HCT116 (cell line): ENCODE measurements at regions not wholly inside any gene's neighbourhood (a gene's known extent, or its start where the extent isn't known, plus 50 kb on each side); places are given as distances from the start of the nearest gene placed in this dataset.
"Not testable (repeated sequence)": the region's sequence is repeated elsewhere in the genome, so short reads cannot be mapped to it uniquely, and the experiment has no call there.

Source experiments
- ATAC-seq: fragments of 200-7000 bp; cut with Tn5 transposase; 2 replicates; pipeline ENCODE4 v1.9.1; 2020; ENCODE audit warnings: mild to moderate bottlenecking, moderate library complexity
- BruUV-seq: library from RNA; stranded (reverse); fragments of 400-500 nt; replicated peaks from 2 replicates; lab custom pipeline; 2021; lab: Mats Ljungman, UMichigan
- CTCF ChIA-PET: fragments of 300-600 bp; sonication (Branson Sonifier 250); formaldehyde crosslinking; loops from one replicate; lab custom pipeline; 2021; ENCODE audit warnings: antibody characterized with exemption; lab: Charles Lee
- POLR2A ChIA-PET: fragments of 300-600, 350-600 bp; sonication (Branson Sonifier 250); formaldehyde crosslinking; loops from one replicate; lab custom pipeline; 2021; ENCODE audit warnings: antibody characterized with exemption; lab: Charles Lee
- RAD21 ChIA-PET, 2 experiments: fragments of 300-600 bp; sonication (Branson Sonifier 250); formaldehyde crosslinking; loops; one replicate each; lab custom pipeline; 2023; ENCODE audit warnings: low total read pairs in 2 of 2; ENCODE audit not compliant: uncharacterized antibody in 2 of 2, unreplicated experiment in 2 of 2, low non-redundant PET in 1 of 2; lab: Charles Lee
- DNase-seq: peaks from one replicate; pipeline ENCODE4 v3.0.0-alpha.2; 2010; ENCODE audit warnings: low read depth, low spot score
- H2AFZ ChIP-seq: fragments of 200-600 bp; shearing (Covaris generic), sonication (generic); 2 replicates; pipeline ENCODE4 v1.6.1; 2017; ENCODE audit warnings: low read depth, mixed run types, mixed read lengths, antibody characterized with exemption, low read length; ENCODE audit not compliant: poor library complexity, severe bottlenecking
- H3K27ac ChIP-seq: 2 replicates; pipeline ENCODE4 v1.5.1; 2012; ENCODE audit warnings: low read depth, low read length
- H3K27me3 ChIP-seq: fragments of 200-600 bp; sonication (generic); 2 replicates; pipeline ENCODE4 v1.6.1; 2016; ENCODE audit warnings: mixed run types, low read length, mixed read lengths; ENCODE audit not compliant: insufficient read depth
- H3K36me3 ChIP-seq, 2 experiments: fragments of 200-500 bp in 1 of 2; fragments of 200-600 bp in 1 of 2; sonication (Bioruptor generic) in 1 of 2; sonication (generic) in 1 of 2; 2 replicates each; pipeline versions ENCODE4 v1.5.1 to v1.6.1; 2014 to 2016; ENCODE audit warnings: low read length in 2 of 2, inconsistent platforms in 1 of 2, mixed read lengths in 1 of 2, mixed run types in 1 of 2; ENCODE audit not compliant: insufficient read depth in 2 of 2, control insufficient read depth in 1 of 2
- H3K4me1 ChIP-seq, 2 experiments: fragments of 200-600 bp in 1 of 2; sonication (generic) in 1 of 2; 2 replicates each; pipeline versions ENCODE4 v1.5.1 to v1.6.1; 2012 to 2017; ENCODE audit warnings: low read length in 2 of 2, inconsistent platforms in 1 of 2, mild to moderate bottlenecking in 1 of 2, mixed read lengths in 1 of 2, mixed run types in 1 of 2, moderate library complexity in 1 of 2; ENCODE audit not compliant: insufficient read depth in 2 of 2, control insufficient read depth in 1 of 2
- H3K4me2 ChIP-seq: fragments of 200-600 bp; sonication (generic); 2 replicates; pipeline ENCODE4 v1.6.1; 2017; ENCODE audit warnings: mixed run types, low read length, mixed read lengths
- H3K4me3 ChIP-seq, 2 experiments: fragments of 200-600 bp in 1 of 2; sonication (generic) in 1 of 2; replicated peaks in 1 of 2; 2 replicates each; pipeline ENCODE4 v1.5.1; 2011 to 2016; ENCODE audit warnings: low read length in 2 of 2, control low read depth in 1 of 2, low read depth in 1 of 2, mild to moderate bottlenecking in 1 of 2, mixed read lengths in 1 of 2, mixed run types in 1 of 2
- H3K79me2 ChIP-seq: fragments of 200-600 bp; sonication (generic); 2 replicates; pipeline ENCODE4 v1.6.1; 2017; ENCODE audit warnings: mild to moderate bottlenecking, mixed run types, low read length, moderate library complexity, mixed read lengths; ENCODE audit not compliant: insufficient read depth
- H3K9ac ChIP-seq: fragments of 200-600 bp; sonication (generic); 2 replicates; pipeline ENCODE4 v1.6.1; 2016; ENCODE audit warnings: low read length, mixed read lengths
- H3K9me2 ChIP-seq: fragments of 200-600 bp; sonication (generic), shearing (Covaris generic); 2 replicates; pipeline ENCODE4 v1.6.1; 2017; ENCODE audit warnings: mixed run types, mild to moderate bottlenecking, moderate library complexity; ENCODE audit not compliant: insufficient read depth
- H3K9me3 ChIP-seq, 2 experiments: fragments of 200-500 bp in 1 of 2; fragments of 200-600 bp in 1 of 2; sonication (Bioruptor generic) in 1 of 2; sonication (generic) in 1 of 2; 2 replicates each; pipeline ENCODE4 v1.6.1; 2014 to 2017; ENCODE audit warnings: low read length in 2 of 2, mixed read lengths in 2 of 2, inconsistent platforms in 1 of 2, low read depth in 1 of 2, mild to moderate bottlenecking in 1 of 2, mixed run types in 1 of 2, moderate library complexity in 1 of 2; ENCODE audit not compliant: control insufficient read depth in 1 of 2, insufficient read depth in 1 of 2
- H4K20me1 ChIP-seq: fragments of 200-600 bp; sonication (generic), shearing (Covaris generic); 2 replicates; pipeline ENCODE4 v1.6.1; 2017; ENCODE audit warnings: mixed run types, mild to moderate bottlenecking, moderate library complexity; ENCODE audit not compliant: insufficient read depth
- CTCF ChIP-seq, 3 experiments: fragments of 200-600 bp in 1 of 3; sonication (generic) in 1 of 3; IDR thresholded peaks in 2 of 3; conservative IDR thresholded peaks in 1 of 3; 2 replicates each; pipeline ENCODE4 v1.5.1; 2012 to 2017; ENCODE audit warnings: low read depth in 2 of 3, low read length in 2 of 3, antibody characterized with exemption in 1 of 3, borderline replicate concordance in 1 of 3, control low read depth in 1 of 3, mild to moderate bottlenecking in 1 of 3, mixed read lengths in 1 of 3, mixed run types in 1 of 3, moderate library complexity in 1 of 3; ENCODE audit not compliant: insufficient read depth in 1 of 3
- EGR1 ChIP-seq: IDR thresholded peaks from 2 replicates; pipeline ENCODE4 v1.6.1; 2012; ENCODE audit warnings: low read depth
- ELF1 ChIP-seq: IDR thresholded peaks from 2 replicates; pipeline ENCODE4 v1.6.1; 2012; ENCODE audit warnings: low read depth, borderline replicate concordance
- EZH2 ChIP-seq: fragments of 200-600 bp; sonication (generic); IDR thresholded peaks from 2 replicates; pipeline ENCODE4 v1.6.1; 2017; ENCODE audit warnings: antibody characterized with exemption, mixed run types
- POLR2A ChIP-seq: IDR thresholded peaks from 2 replicates; pipeline ENCODE4 v1.7.0; 2011; ENCODE audit warnings: borderline replicate concordance; ENCODE audit not compliant: insufficient read depth, insufficient read length; ENCODE audit errors: extremely low read depth
- POLR2AphosphoS5 ChIP-seq: IDR thresholded peaks from 2 replicates; pipeline ENCODE4 v1.6.1; 2011; ENCODE audit warnings: mild to moderate bottlenecking, low read depth, low read length, moderate library complexity
- SRF ChIP-seq: IDR thresholded peaks from 2 replicates; pipeline ENCODE4 v1.6.1; 2012; ENCODE audit warnings: low read depth
- TCF7L2 ChIP-seq: IDR thresholded peaks from 2 replicates; pipeline ENCODE4 v1.7.0; 2011; ENCODE audit warnings: borderline replicate concordance, inconsistent platforms; ENCODE audit not compliant: insufficient read depth, insufficient read length; ENCODE audit errors: extremely low read depth
- YY1 ChIP-seq: IDR thresholded peaks from 2 replicates; pipeline ENCODE4 v1.6.1; 2011; ENCODE audit warnings: low read length, low read depth, moderate library complexity, mild to moderate bottlenecking; ENCODE audit not compliant: insufficient replicate concordance; ENCODE audit errors: extremely low read depth
- ZFX ChIP-seq: fragments of 450-650 bp; IDR thresholded peaks from 2 replicates; pipeline ENCODE4 v1.6.1; 2017
- ZNF274 ChIP-seq: fragments of 200-500 bp; sonication (Bioruptor generic); IDR thresholded peaks from 2 replicates; pipeline ENCODE4 v1.6.1; 2014; ENCODE audit warnings: mild to moderate bottlenecking, low read depth, low read length, inconsistent platforms
- intact Hi-C: fragments of 100-400 bp; cut with micrococcal nuclease; formaldehyde crosslinking; loops from 2 replicates; pipeline ENCODE4 v1.10.0; 2022

- H3K9me3 ChIP-seq, result no peaks in the 10 kb centered on the region
Observed at GRCh38 chr6:122887941-122888340, 98.9 kb downstream of the SMPDL3A start.

GRCh38 chr6:122888680-122889079 lies 99.6 kb downstream of the SMPDL3A start:
- H3K9ac ChIP-seq, H3K27ac ChIP-seq, H3K9me2 ChIP-seq, intact Hi-C loops, H3K27me3 ChIP-seq, H3K4me3 ChIP-seq, H4K20me1 ChIP-seq, H3K9me3 ChIP-seq, BruUV-seq, H3K4me1 ChIP-seq, POLR2A ChIA-PET, H2AFZ ChIP-seq, DNase-seq, RAD21 ChIA-PET, ATAC-seq, H3K79me2 ChIP-seq, H3K4me2 ChIP-seq, H3K36me3 ChIP-seq, CTCF ChIA-PET: not testable (repeated sequence)

More at GRCh38 chr6:122887941-122888340, 98.9 kb downstream of the SMPDL3A start:
- no peaks in the 10 kb centered on the region for H3K79me2 ChIP-seq
- H3K27me3 ChIP-seq, result no peaks in the 10 kb centered on the region
- BruUV-seq, result no TSS peak
- TF ChIP-seq ELF1 (no peak), SRF (no peak), YY1 (no peak), POLR2AphosphoS5 (no peak)
- TF ChIP-seq, all 23 proteins: peak for 0
- no peak for ATAC-seq
- ChIA-PET CTCF (no interaction called here), POLR2A (no interaction called here), RAD21 (no interaction called here)
- Histone ChIP-seq H3K27ac (no peak overlapping the region), H3K4me1 (no peaks in the 10 kb centered on the region), H2AFZ (no peak overlapping the region), H4K20me1 (no peaks in the 10 kb centered on the region), H3K9ac (no peak overlapping the region), H3K4me2 (no peak overlapping the region), H3K36me3 (no peaks in the 10 kb centered on the region), H3K9me2 (no peaks in the 10 kb centered on the region), H3K4me3 (no peak overlapping the region)
- DNase-seq, result no peak
- intact Hi-C loops, result no loop called here

GRCh38 chr6:122890250-122890649 lies 101.2 kb downstream of the SMPDL3A start:
- Histone ChIP-seq H3K9ac (no peak overlapping the region), H3K4me3 (no peak overlapping the region), H3K9me3 (no peaks in the 10 kb centered on the region), H3K36me3 (no peaks in the 10 kb centered on the region), H3K4me2 (no peak overlapping the region), H3K9me2 (no peaks in the 10 kb centered on the region), H4K20me1 (no peaks in the 10 kb centered on the region), H2AFZ (no peak overlapping the region), H3K27ac (no peak overlapping the region), H3K27me3 (no peaks in the 10 kb centered on the region), H3K79me2 (no peaks in the 10 kb centered on the region), H3K4me1 (no peaks in the 10 kb centered on the region)
- BruUV-seq, result no TSS peak
- ATAC-seq, result no peak
- ChIA-PET POLR2A (no interaction called here), RAD21 (no interaction called here), CTCF (no interaction called here)
- no peak for DNase-seq
- intact Hi-C loops, result no loop called here
- TF ChIP-seq EGR1 (no peak), CTCF (IDR thresholded peaks at IDR 0.05 in 2 of 3, conservative IDR thresholded peaks at IDR 0.05 in 1 of 3; ENCODE audit: borderline replicate concordance in 1 of 3, insufficient read depth in 1 of 3, low read depth in 2 of 3, low read length in 2 of 3) (no peak), TCF7L2 (no peak), ZNF274 (no peak), ELF1 (no peak), EZH2 (no peak), ZFX (no peak), POLR2A (no peak), SRF (no peak)
